SK-N-SH (cell line): ENCODE measurements at regions not wholly inside any gene's neighbourhood (a gene's known extent, or its start where the extent isn't known, plus 50 kb on each side); places are given as distances from the start of the nearest gene placed in this dataset.

Experiments
- CTCF ChIA-PET: fragments of 300-600, 350-600 bp; formaldehyde crosslinking; extraction: SDS; loops from one replicate; lab custom pipeline; 2021; lab: Yijun Ruan, JAX
- POLR2A ChIA-PET: fragments of 350-600 bp; sonication (Branson Sonifier 250); formaldehyde crosslinking; extraction: SDS; loops from one replicate; lab custom pipeline; 2020; ENCODE audit warnings: antibody characterized with exemption, inconsistent platforms; lab: Yijun Ruan, JAX
- DNase-seq: peaks from one replicate; pipeline ENCODE4 v3.0.0; 2012
- H2AFZ ChIP-seq: fragments of 200-600 bp; sonication (generic); 2 replicates; pipeline ENCODE4 v1.8.1; 2016; ENCODE audit warnings: antibody characterized with exemption, mild to moderate bottlenecking, low read depth
- H3F3A ChIP-seq: fragments of 200-600 bp; sonication (generic); replicated peaks from 2 replicates; pipeline ENCODE3; 2016; ENCODE audit warnings: antibody characterized with exemption, mild to moderate bottlenecking; ENCODE audit not compliant: insufficient read depth
- H3K27ac ChIP-seq, 2 experiments: fragments of 200-500 bp in 1 of 2; fragments of 200-600 bp in 1 of 2; sonication (Bioruptor generic) in 1 of 2; sonication (generic), shearing (Covaris generic) in 1 of 2; 2 replicates each; pipeline versions ENCODE4 v1.5.1 to v1.6.1; 2014 to 2016; ENCODE audit warnings: low read depth in 2 of 2, inconsistent platforms in 1 of 2, low read length in 1 of 2, mild to moderate bottlenecking in 1 of 2, mixed read lengths in 1 of 2
- H3K27me3 ChIP-seq: fragments of 200-600 bp; sonication (generic), shearing (Covaris generic); 2 replicates; pipeline ENCODE4 v1.6.1; 2016; ENCODE audit warnings: mixed run types; ENCODE audit not compliant: insufficient read depth
- H3K36me3 ChIP-seq, 2 experiments: fragments of 200-500 bp in 1 of 2; fragments of 200-600 bp in 1 of 2; sonication (Bioruptor generic) in 1 of 2; sonication (generic) in 1 of 2; replicated peaks in 1 of 2; 2 replicates each; pipeline versions ENCODE3 to v1.5.1; 2014 to 2016; ENCODE audit warnings: low read length in 1 of 2, mild to moderate bottlenecking in 1 of 2; ENCODE audit not compliant: insufficient read depth in 2 of 2, control insufficient read depth in 1 of 2
- H3K4me1 ChIP-seq, 2 experiments: fragments of 200-500 bp in 1 of 2; fragments of 200-600 bp in 1 of 2; sonication (Bioruptor generic) in 1 of 2; sonication (generic), shearing (Covaris generic) in 1 of 2; 2 replicates each; pipeline versions ENCODE4 v1.5.1 to v1.6.1; 2014 to 2016; ENCODE audit warnings: low read depth in 1 of 2, low read length in 1 of 2, mixed run types in 1 of 2; ENCODE audit not compliant: insufficient read depth in 2 of 2, control insufficient read depth in 1 of 2
- H3K4me2 ChIP-seq: fragments of 200-600 bp; sonication (generic), shearing (Covaris generic); 2 replicates; pipeline ENCODE4 v1.6.1; 2017; ENCODE audit warnings: mixed run types
- H3K4me3 ChIP-seq, 2 experiments: fragments of 200-500 bp in 1 of 2; fragments of 200-600 bp in 1 of 2; sonication (Bioruptor generic) in 1 of 2; sonication (generic), shearing (Covaris generic) in 1 of 2; 2 replicates each; pipeline versions ENCODE4 v1.5.1 to v1.8.1; 2014 to 2016; ENCODE audit warnings: low read depth in 2 of 2, inconsistent platforms in 1 of 2, low read length in 1 of 2, mild to moderate bottlenecking in 1 of 2, mixed read lengths in 1 of 2, moderate library complexity in 1 of 2
- H3K79me2 ChIP-seq: fragments of 200-600 bp; sonication (generic); 2 replicates; pipeline ENCODE4 v1.8.1; 2017; ENCODE audit warnings: mild to moderate bottlenecking; ENCODE audit not compliant: insufficient read depth
- H3K9ac ChIP-seq: fragments of 200-600 bp; sonication (generic); 2 replicates; pipeline ENCODE4 v1.6.1; 2017; ENCODE audit warnings: mixed run types
- H3K9me2 ChIP-seq: fragments of 200-600 bp; sonication (generic); 2 replicates; pipeline ENCODE4 v1.6.1; 2017; ENCODE audit warnings: mixed run types
- H3K9me3 ChIP-seq: fragments of 200-600 bp; sonication (generic); 2 replicates; pipeline ENCODE4 v1.6.1; 2017; ENCODE audit warnings: mixed run types, mild to moderate bottlenecking, moderate library complexity
- H4K20me1 ChIP-seq: fragments of 200-600 bp; sonication (generic); 2 replicates; pipeline ENCODE4 v1.6.1; 2017; ENCODE audit warnings: mild to moderate bottlenecking, mixed run types; ENCODE audit not compliant: insufficient read depth
- CTCF ChIP-seq: fragments of 200-600 bp; sonication (generic); IDR thresholded peaks from 2 replicates; pipeline ENCODE4 v1.6.1; 2017; ENCODE audit warnings: antibody characterized with exemption, mild to moderate bottlenecking, moderate library complexity
- EZH2phosphoT487 ChIP-seq: fragments of 200-600 bp; sonication (generic); IDR thresholded peaks from 2 replicates; pipeline ENCODE4 v1.6.1; 2017; ENCODE audit warnings: low read depth, mixed run types, mild to moderate bottlenecking, antibody characterized with exemption, moderate library complexity, borderline replicate concordance
- FOSL2 ChIP-seq: IDR thresholded peaks from 2 replicates; pipeline ENCODE4 v1.4.0; 2012; ENCODE audit warnings: low read depth, mild to moderate bottlenecking, moderate library complexity, borderline replicate concordance
- FOXJ3 ChIP-seq: sonication (generic); formaldehyde crosslinking; IDR thresholded peaks from 2 replicates; pipeline ENCODE4 v1.5.1; 2020; ENCODE audit warnings: mild to moderate bottlenecking, missing genetic modification reagents
- GATA2 ChIP-seq: sonication (generic); formaldehyde crosslinking; IDR thresholded peaks from 2 replicates; pipeline ENCODE4 v1.5.0; 2020; ENCODE audit warnings: mild to moderate bottlenecking, missing genetic modification reagents
- IRF3 ChIP-seq: fragments of 150-350 bp; IDR thresholded peaks from 2 replicates; pipeline ENCODE4 v1.6.1; 2016; ENCODE audit warnings: mild to moderate bottlenecking, low read depth, low read length
- JUND ChIP-seq: IDR thresholded peaks from 2 replicates; pipeline ENCODE4 v1.4.0; 2012
- MAX ChIP-seq: IDR thresholded peaks from 2 replicates; pipeline ENCODE4 v1.4.0; 2012; ENCODE audit warnings: low read depth
- MEF2A ChIP-seq: IDR thresholded peaks from 2 replicates; pipeline ENCODE4 v1.4.0; 2012; ENCODE audit warnings: low read depth, borderline replicate concordance
- MXI1 ChIP-seq: IDR thresholded peaks from 2 replicates; pipeline ENCODE4 v1.6.1; 2012; ENCODE audit warnings: mild to moderate bottlenecking, low read depth, low read length, improper control_type of control experiment
- POLR2AphosphoS5 ChIP-seq: IDR thresholded peaks from 2 replicates; pipeline ENCODE4 v1.6.1; 2012; ENCODE audit warnings: low read depth, low read length
- RAD21 ChIP-seq: IDR thresholded peaks from 2 replicates; pipeline ENCODE4 v1.6.1; 2012; ENCODE audit warnings: mild to moderate bottlenecking, low read length
- RFX5 ChIP-seq: IDR thresholded peaks from 2 replicates; pipeline ENCODE4 v1.6.1; 2012; ENCODE audit warnings: mild to moderate bottlenecking, improper control_type of control experiment, low read length
- RXRA ChIP-seq: IDR thresholded peaks from 2 replicates; pipeline ENCODE4 v1.4.0; 2012; ENCODE audit warnings: low read depth, mild to moderate bottlenecking, borderline replicate concordance
- SIN3A ChIP-seq: IDR thresholded peaks from 2 replicates; pipeline ENCODE4 v1.6.1; 2012; ENCODE audit warnings: low read depth, mild to moderate bottlenecking, low read length, moderate library complexity, borderline replicate concordance
- TAF1 ChIP-seq: IDR thresholded peaks from 2 replicates; pipeline ENCODE4 v1.6.1; 2012; ENCODE audit warnings: low read depth, mild to moderate bottlenecking, low read length, moderate library complexity, borderline replicate concordance
- TCF12 ChIP-seq: IDR thresholded peaks from 2 replicates; pipeline ENCODE4 v1.4.0; 2012
- YY1 ChIP-seq: IDR thresholded peaks from 2 replicates; pipeline ENCODE4 v1.4.0; 2012; ENCODE audit warnings: low read depth, mild to moderate bottlenecking
- ZBTB33 ChIP-seq: IDR thresholded peaks from 2 replicates; pipeline ENCODE4 v1.4.0; 2012; ENCODE audit warnings: low read depth, borderline replicate concordance
- WGBS: methylation state at CpG from one replicate; pipeline ENCODE4 v1.1.6; 2017; ENCODE audit warnings: low lambda C conversion rate; 5-methylcytosine and 5-hydroxymethylcytosine counted together

- TF ChIP-seq ZBTB33, result no peak
Observed at GRCh38 chr3:54240-54639, 142.3 kb upstream of the CHL1 start (continued).

GRCh38 chr3:56672-57071 lies 139.9 kb upstream of the CHL1 start:
- Histone ChIP-seq H3K9ac (no peak overlapping the region), H3K36me3 (no peaks in the 10 kb centered on the region), H3K4me2 (no peak overlapping the region), H4K20me1 (no peaks in the 10 kb centered on the region), H3K4me3 (no peak overlapping the region), H3K27ac (no peak overlapping the region), H3F3A (no peaks in the 10 kb centered on the region), H2AFZ (no peak overlapping the region), H3K9me2 (no peaks in the 10 kb centered on the region), H3K79me2 (no peaks in the 10 kb centered on the region), H3K27me3 (no peaks in the 10 kb centered on the region), H3K4me1 (no peaks in the 10 kb centered on the region), H3K9me3 (no peaks in the 10 kb centered on the region)
- ChIA-PET CTCF (interaction anchor here (1.6 to 2.2 kb wide), 2 partner anchors 14 to 298 kb away, joined by 4 to 7 read pairs; no protein-coding TSS in a partner anchor), POLR2A (no interaction called here)
- no peak for TF ChIP-seq YY1
- TF ChIP-seq TAF1, result no peak
- TF ChIP-seq RAD21, result no peak
- no peak for TF ChIP-seq SIN3A
- TF ChIP-seq MAX, result no peak
- TF ChIP-seq GATA2 (CRISPR knock-in tag), result no peak
- no peak for TF ChIP-seq MXI1
- TF ChIP-seq POLR2AphosphoS5, result no peak
- no peak for TF ChIP-seq RXRA
- no peak for TF ChIP-seq RFX5
- TF ChIP-seq JUND, result no peak
- TF ChIP-seq MEF2A, result no peak
- TF ChIP-seq EZH2phosphoT487, result no peak
- no peak for TF ChIP-seq FOXJ3 (CRISPR knock-in tag)
- TF ChIP-seq CTCF, result no peak
- no peak for TF ChIP-seq FOSL2
- no peak for TF ChIP-seq IRF3
- TF ChIP-seq TCF12, result no peak
- no peak for DNase-seq
- WGBS, result 21% methylated on average over 4 of the region's 4 CpGs
